GM12892 (cell line): ENCODE measurements at regions not wholly inside any gene's neighbourhood (a gene's known extent, or its start where the extent isn't known, plus 50 kb on each side); places are given as distances from the start of the nearest gene placed in this dataset.

Source experiments
- DNase-seq: peaks from one replicate; pipeline ENCODE4 v3.0.0; 2011; ENCODE audit not compliant: insufficient read length
- FAIRE-seq: peaks from 2 replicates; lab custom pipeline; 2011; peaks lifted over from hg19 to GRCh38; lab: Jason Lieb, UNC
- POLR2A ChIP-seq: IDR thresholded peaks from 2 replicates; pipeline ENCODE4 v1.6.1; 2011; ENCODE audit warnings: low read depth, low read length, control low read depth
- POLR2AphosphoS5 ChIP-seq: IDR thresholded peaks from 2 replicates; pipeline ENCODE4 v1.6.1; 2011; ENCODE audit warnings: low read depth, low read length, control low read depth
- TAF1 ChIP-seq: IDR thresholded peaks from 2 replicates; pipeline ENCODE4 v1.6.1; 2011; ENCODE audit warnings: low read depth, mild to moderate bottlenecking, control low read depth, low read length, borderline replicate concordance

- no peak for DNase-seq
- no peak for FAIRE-seq
- no peak for TF ChIP-seq POLR2A
- no peak for TF ChIP-seq TAF1
- no peak for TF ChIP-seq POLR2AphosphoS5
These were observed 338.7 kb upstream of the NR5A2 start for GRCh38 chr1:199688774-199689173.

- TF ChIP-seq POLR2A: no peak
- TF ChIP-seq POLR2AphosphoS5: no peak
- no peak for TF ChIP-seq TAF1
- DNase-seq (no peak), FAIRE-seq (no peak)
These were observed 337.0 kb upstream of the NR5A2 start for GRCh38 chr1:199690496-199690895.

GRCh38 chr1:199691540-199691939 is 336.0 kb upstream of the NR5A2 start:
- TF ChIP-seq POLR2A (no peak), POLR2AphosphoS5 (no peak)
- DNase-seq (no peak), FAIRE-seq (no peak)

GRCh38 chr1:199693724-199694123 is 333.8 kb upstream of the NR5A2 start:
- FAIRE-seq: no peak
- no peak for DNase-seq
- TF ChIP-seq POLR2A (no peak), POLR2AphosphoS5 (no peak), TAF1 (no peak)

GRCh38 chr1:199696225-199696624 is 331.3 kb upstream of the NR5A2 start:
- DNase-seq (no peak), FAIRE-seq (no peak)
- TF ChIP-seq POLR2A (no peak), TAF1 (no peak), POLR2AphosphoS5 (no peak)

GRCh38 chr1:199698222-199698621 is 329.3 kb upstream of the NR5A2 start:
- DNase-seq (no peak), FAIRE-seq (no peak)
- TF ChIP-seq POLR2AphosphoS5 (no peak), TAF1 (no peak), POLR2A (no peak)

GRCh38 chr1:199700551-199700950 is 327.0 kb upstream of the NR5A2 start:
- FAIRE-seq (no peak), DNase-seq (no peak)
- no peak for TF ChIP-seq POLR2AphosphoS5
- no peak for TF ChIP-seq TAF1
- no peak for TF ChIP-seq POLR2A

GRCh38 chr1:199701726-199702125 is 325.8 kb upstream of the NR5A2 start:
- TF ChIP-seq TAF1 (no peak), POLR2AphosphoS5 (no peak), POLR2A (no peak)
- DNase-seq (no peak), FAIRE-seq (no peak)

GRCh38 chr1:199704231-199704630 is 323.3 kb upstream of the NR5A2 start:
- DNase-seq (no peak), FAIRE-seq (no peak)
- TF ChIP-seq TAF1 (no peak), POLR2A (no peak), POLR2AphosphoS5 (no peak)

GRCh38 chr1:199705825-199706224 is 321.7 kb upstream of the NR5A2 start:
- FAIRE-seq (no peak), DNase-seq (no peak)
- TF ChIP-seq POLR2AphosphoS5: no peak
- TF ChIP-seq TAF1: no peak
- TF ChIP-seq POLR2A: no peak

- no peak for FAIRE-seq
- TF ChIP-seq TAF1 (no peak), POLR2A (no peak), POLR2AphosphoS5 (no peak)
These were observed 320.5 kb upstream of the NR5A2 start for GRCh38 chr1:199706826-199707606.

GRCh38 chr1:199710974-199711373 is 316.5 kb upstream of the NR5A2 start:
- FAIRE-seq: no peak
- no peak for DNase-seq
- TF ChIP-seq POLR2AphosphoS5 (no peak), POLR2A (no peak), TAF1 (no peak)

More at GRCh38 chr1:199706826-199707606, 320.5 kb upstream of the NR5A2 start:
- DNase-seq: no peak

- FAIRE-seq: no peak
- TF ChIP-seq POLR2A (no peak), POLR2AphosphoS5 (no peak), TAF1 (no peak)
- no peak for DNase-seq
These were observed 310.8 kb upstream of the NR5A2 start for GRCh38 chr1:199716729-199717128.
